A549 (cell line): ENCODE measurements at regions not wholly inside any gene's neighbourhood (a gene's known extent, or its start where the extent isn't known, plus 50 kb on each side); places are given as distances from the start of the nearest gene placed in this dataset.

Experiments
- CHD4 ChIP-seq: fragments of 200-600 bp; sonication (generic); IDR thresholded peaks from 2 replicates; pipeline ENCODE4 v1.6.1; 2016; ENCODE audit warnings: antibody characterized with exemption, mild to moderate bottlenecking, borderline replicate concordance
- CTCF ChIP-seq: fragments of >200 bp; sonication (Bioruptor Twin); formaldehyde crosslinking; IDR thresholded peaks from 3 replicates; pipeline ENCODE4 v1.5.1; 2016
- JUN ChIP-seq, 2 experiments: fragments of >200 bp; sonication (Bioruptor Twin); formaldehyde crosslinking; IDR thresholded peaks; 2 replicates in 1 of 2; 3 replicates in 1 of 2; pipeline ENCODE4 v1.6.1; 2016 to 2017
- RARB ChIP-seq: fragments of 250-450 bp; sonication (Bioruptor Pico); IDR thresholded peaks from 2 replicates; pipeline ENCODE4 v1.8.0; 2021; ENCODE audit warnings: mild to moderate bottlenecking, moderate library complexity

DNA sequence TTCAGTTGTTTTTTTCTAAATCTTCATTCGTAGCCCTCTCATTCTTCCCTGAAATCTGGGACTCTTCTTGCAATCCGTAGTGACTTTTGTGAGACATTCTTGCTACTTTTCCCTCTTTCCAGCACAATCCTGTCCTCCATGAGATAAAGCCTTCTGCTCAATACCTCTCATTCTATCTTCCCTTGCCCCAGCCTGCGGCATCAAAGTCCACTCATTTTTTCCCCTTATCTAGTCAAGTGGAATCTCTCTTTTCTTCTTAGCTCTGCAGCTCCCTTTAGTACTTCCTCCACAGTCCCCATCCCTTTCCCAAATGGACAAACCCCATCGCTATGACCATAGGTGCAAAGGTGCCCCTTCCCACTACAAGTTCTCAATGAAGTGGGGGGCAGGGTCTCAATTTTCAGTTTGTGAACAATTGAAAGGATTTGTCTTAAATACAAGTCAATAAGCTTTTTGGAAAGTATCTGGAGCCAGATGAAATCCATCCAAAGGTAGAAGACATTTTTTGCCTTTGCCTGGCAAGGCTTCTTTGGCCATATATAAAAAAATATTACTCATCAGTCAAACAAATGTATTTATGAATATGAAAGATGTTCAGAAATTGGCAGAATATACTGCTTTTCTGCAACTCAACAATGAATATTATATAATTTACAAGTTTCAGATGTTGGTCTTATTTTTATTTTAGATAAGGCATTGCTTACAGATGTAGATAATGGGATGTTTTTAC lies 179.4 kb downstream of the SNAPC1 start:
- TF ChIP-seq CTCF (no peak), CHD4 (no peak), RARB (CRISPR knock-in tag) (no peak), JUN (IDR thresholded peaks at IDR 0.05) (no peak)
